ENCODE measurements at regions not wholly inside any gene's neighbourhood (a gene's known extent, or its start where the extent isn't known, plus 50 kb on each side); places are given as distances from the start of the nearest gene placed in this dataset.

GRCh38 chr20:19867940-19868371 is 109.9 kb downstream of the RIN2 start:
- TF ChIP-seq CTCF (IDR thresholded peaks at IDR 0.05), result no peak
- no peak for TF ChIP-seq POLR2A (IDR thresholded peaks at IDR 0.05)
- no peak for TF ChIP-seq EP300 (IDR thresholded peaks at IDR 0.05)
- TF ChIP-seq POLR2AphosphoS5 (IDR thresholded peaks at IDR 0.05), result no peak
